ENCODE measurements at regions not wholly inside any gene's neighbourhood (a gene's known extent, or its start where the extent isn't known, plus 50 kb on each side); places are given as distances from the start of the nearest gene placed in this dataset.

DNA sequence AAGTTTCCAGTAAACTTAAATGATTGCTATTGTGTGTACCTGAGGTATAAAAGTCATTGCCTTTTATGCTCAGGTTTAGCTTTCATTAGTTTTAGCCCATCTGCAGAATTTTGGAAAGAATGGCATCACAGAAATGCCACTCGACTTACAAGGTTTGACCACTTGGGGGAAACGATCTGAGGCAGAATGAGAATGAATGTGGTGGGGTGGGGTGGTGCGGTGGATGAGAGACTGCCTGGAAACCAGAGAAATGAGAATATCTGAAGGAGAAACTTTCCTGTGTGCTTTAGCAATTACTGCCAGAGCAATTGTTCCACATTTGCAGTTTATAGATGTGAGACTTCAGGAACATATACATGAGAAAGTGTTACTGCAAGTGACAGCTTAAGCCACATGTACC, 225.4 kb upstream of the PDE3A start:
- TF ChIP-seq, protein P1, sequence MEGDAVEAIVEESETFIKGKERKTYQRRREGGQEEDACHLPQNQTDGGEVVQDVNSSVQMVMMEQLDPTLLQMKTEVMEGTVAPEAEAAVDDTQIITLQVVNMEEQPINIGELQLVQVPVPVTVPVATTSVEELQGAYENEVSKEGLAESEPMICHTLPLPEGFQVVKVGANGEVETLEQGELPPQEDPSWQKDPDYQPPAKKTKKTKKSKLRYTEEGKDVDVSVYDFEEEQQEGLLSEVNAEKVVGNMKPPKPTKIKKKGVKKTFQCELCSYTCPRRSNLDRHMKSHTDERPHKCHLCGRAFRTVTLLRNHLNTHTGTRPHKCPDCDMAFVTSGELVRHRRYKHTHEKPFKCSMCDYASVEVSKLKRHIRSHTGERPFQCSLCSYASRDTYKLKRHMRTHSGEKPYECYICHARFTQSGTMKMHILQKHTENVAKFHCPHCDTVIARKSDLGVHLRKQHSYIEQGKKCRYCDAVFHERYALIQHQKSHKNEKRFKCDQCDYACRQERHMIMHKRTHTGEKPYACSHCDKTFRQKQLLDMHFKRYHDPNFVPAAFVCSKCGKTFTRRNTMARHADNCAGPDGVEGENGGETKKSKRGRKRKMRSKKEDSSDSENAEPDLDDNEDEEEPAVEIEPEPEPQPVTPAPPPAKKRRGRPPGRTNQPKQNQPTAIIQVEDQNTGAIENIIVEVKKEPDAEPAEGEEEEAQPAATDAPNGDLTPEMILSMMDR (conservative IDR thresholded peaks at IDR 0.05; ENCODE audit: low read length): 0 out of 2 replicates have a peak, but pooled peaks have one; percentile 32
- no peak for TF ChIP-seq EZH2phosphoT487 (IDR thresholded peaks at IDR 0.05; ENCODE audit: borderline replicate concordance, low read depth, low read length)
- Histone ChIP-seq H3K79me2 (ENCODE audit: insufficient read depth, low read depth, low read length) (no peaks in the 10 kb centered on the region), H3K36me3 (ENCODE audit: insufficient read depth, low read length) (no peaks in the 10 kb centered on the region), H3K4me2 (ENCODE audit: low read length) (no peak overlapping the region), H3K27ac (ENCODE audit: low read depth, low read length, poor library complexity, severe bottlenecking) (no peak overlapping the region), H4K20me1 (ENCODE audit: insufficient read depth, low read length) (no peaks in the 10 kb centered on the region), H3K4me3 (ENCODE audit: low read depth, low read length, poor library complexity, severe bottlenecking) (no peak overlapping the region), H3K9me3 (ENCODE audit: low read length) (no peaks in the 10 kb centered on the region), H2AFZ (ENCODE audit: low read length) (no peak overlapping the region), H3K4me1 (ENCODE audit: insufficient read depth, low read length, poor library complexity, severe bottlenecking) (peaks cover 25% of the 10 kb centered on the region), H3K9me2 (ENCODE audit: insufficient read depth, low read length) (no peaks in the 10 kb centered on the region)
- intact Hi-C loops (cut with micrococcal nuclease; ENCODE audit: unreplicated experiment): loop anchor here (10.0 kb wide), 1 partner anchor 708 kb away; the partner anchor contains the start of gene AEBP2
- peak; percentile 4 for DNase-seq (ENCODE audit: low spot score)
- BruUV-seq (replicated peaks): no TSS peak
- ChIA-PET CTCF (ENCODE audit: unreplicated experiment) (no interaction called here), POLR2A (interaction anchor here (1.4 to 1.7 kb wide), 2 partner anchors 19 to 68 kb away, joined by 5 to 6 read pairs; no protein-coding TSS in a partner anchor)

DNA sequence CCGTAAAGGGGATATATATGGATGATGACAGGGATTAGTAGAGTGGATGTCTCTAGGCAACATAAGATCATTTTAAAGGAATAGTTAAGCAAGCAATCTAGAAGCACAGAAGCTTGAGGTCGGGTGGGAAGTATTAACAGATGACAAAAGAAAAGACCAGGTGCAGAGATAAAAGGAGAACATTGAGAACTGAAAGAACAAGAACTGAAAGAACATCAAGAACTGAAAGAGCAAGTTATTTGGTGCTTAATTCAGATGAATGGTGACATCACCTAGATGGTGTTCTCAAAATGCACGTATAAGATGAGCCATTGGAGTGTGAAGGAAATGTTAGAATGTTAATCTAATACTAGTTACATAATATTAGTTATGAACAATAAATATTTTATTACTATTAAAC, 224.0 kb upstream of the PDE3A start:
- peak overlapping the region; percentile 75 for H3K27ac ChIP-seq (ENCODE audit: low read depth, low read length, poor library complexity, severe bottlenecking)
- peak; percentile 42 for DNase-seq (ENCODE audit: low spot score)
- H3K9me2 ChIP-seq (ENCODE audit: insufficient read depth, low read length): no peaks in the 10 kb centered on the region
- peak overlapping the region; percentile 55 for H3K4me2 ChIP-seq (ENCODE audit: low read length)
- H3K36me3 ChIP-seq (ENCODE audit: insufficient read depth, low read length): no peaks in the 10 kb centered on the region
- POLR2A ChIA-PET: interaction anchor here (1.4 to 1.7 kb wide), 3 partner anchors 9 to 67 kb away, joined by 4 to 6 read pairs (median 5); no protein-coding TSS in a partner anchor
- H3K4me1 ChIP-seq (ENCODE audit: insufficient read depth, low read length, poor library complexity, severe bottlenecking): peaks cover 25% of the 10 kb centered on the region
- TF ChIP-seq EZH2phosphoT487 (IDR thresholded peaks at IDR 0.05; ENCODE audit: borderline replicate concordance, low read depth, low read length): no peak
- TF ChIP-seq, protein P1 (conservative IDR thresholded peaks at IDR 0.05; ENCODE audit: low read length): no peak
- CTCF ChIA-PET (ENCODE audit: unreplicated experiment): interaction anchor here (0.7 kb wide), 1 partner anchor 10 kb away, joined by 3 read pairs; no protein-coding TSS in a partner anchor
- H4K20me1 ChIP-seq (ENCODE audit: insufficient read depth, low read length): no peaks in the 10 kb centered on the region
- intact Hi-C loops (cut with micrococcal nuclease; ENCODE audit: unreplicated experiment): loop anchor here (10.0 kb wide), 1 partner anchor 710 kb away; the partner anchor contains the start of gene AEBP2
- no peaks in the 10 kb centered on the region for H3K79me2 ChIP-seq (ENCODE audit: insufficient read depth, low read depth, low read length)
- no peak overlapping the region for H3K4me3 ChIP-seq (ENCODE audit: low read depth, low read length, poor library complexity, severe bottlenecking)
- H3K9me3 ChIP-seq (ENCODE audit: low read length): no peaks in the 10 kb centered on the region
- H2AFZ ChIP-seq (ENCODE audit: low read length): peak overlapping the region; percentile 46; the same call in 1 of the 2 replicates
- no TSS peak for BruUV-seq (replicated peaks)

DNA sequence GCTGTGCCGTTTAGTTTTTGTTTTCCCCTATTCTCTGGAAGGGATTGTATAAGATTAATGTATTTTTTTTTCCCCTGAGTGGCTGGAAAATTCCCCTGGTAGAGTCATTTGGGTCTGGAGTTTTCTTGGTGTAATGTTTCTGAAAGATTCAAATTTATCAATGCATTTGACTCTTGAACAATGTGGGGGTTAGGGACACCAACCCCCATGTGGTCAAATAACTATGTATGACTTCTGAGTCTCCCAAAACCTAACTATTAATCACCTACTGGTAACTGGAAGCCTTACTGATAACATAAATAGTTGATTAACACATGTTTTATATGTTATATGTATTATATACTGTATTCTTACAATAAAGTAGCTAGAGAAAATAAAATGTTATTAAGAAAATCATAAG, 220.1 kb upstream of the PDE3A start:
- ChIA-PET POLR2A (interaction anchor here (0.5 kb wide), 1 partner anchor 17 kb away, joined by 3 read pairs; no protein-coding TSS in a partner anchor), CTCF (ENCODE audit: unreplicated experiment) (no interaction called here)
- Histone ChIP-seq H4K20me1 (ENCODE audit: insufficient read depth, low read length) (no peaks in the 10 kb centered on the region), H3K4me1 (ENCODE audit: insufficient read depth, low read length, poor library complexity, severe bottlenecking) (peaks cover 21% of the 10 kb centered on the region), H3K9me3 (ENCODE audit: low read length) (no peaks in the 10 kb centered on the region), H2AFZ (ENCODE audit: low read length) (no peak overlapping the region), H3K27ac (ENCODE audit: low read depth, low read length, poor library complexity, severe bottlenecking) (no peak overlapping the region), H3K4me2 (ENCODE audit: low read length) (no peak overlapping the region), H3K4me3 (ENCODE audit: low read depth, low read length, poor library complexity, severe bottlenecking) (no peak overlapping the region), H3K9me2 (ENCODE audit: insufficient read depth, low read length) (no peaks in the 10 kb centered on the region), H3K36me3 (ENCODE audit: insufficient read depth, low read length) (no peaks in the 10 kb centered on the region), H3K79me2 (ENCODE audit: insufficient read depth, low read depth, low read length) (no peaks in the 10 kb centered on the region)
- no peak for TF ChIP-seq EZH2phosphoT487 (IDR thresholded peaks at IDR 0.05; ENCODE audit: borderline replicate concordance, low read depth, low read length)
- TF ChIP-seq, protein P1 (conservative IDR thresholded peaks at IDR 0.05; ENCODE audit: low read length): no peak
- DNase-seq (ENCODE audit: low spot score): no peak
- no TSS peak for BruUV-seq (replicated peaks)
- intact Hi-C loops (cut with micrococcal nuclease; ENCODE audit: unreplicated experiment): loop anchor here (10.0 kb wide), 1 partner anchor 713 kb away; the partner anchor contains the start of gene AEBP2
